ENCODE measurements at regions not wholly inside any gene's neighbourhood (a gene's known extent, or its start where the extent isn't known, plus 50 kb on each side); places are given as distances from the start of the nearest gene placed in this dataset.
"Not testable (repeated sequence)": the region's sequence is repeated elsewhere in the genome, so short reads cannot be mapped to it uniquely, and the experiment has no call there.

DNA sequence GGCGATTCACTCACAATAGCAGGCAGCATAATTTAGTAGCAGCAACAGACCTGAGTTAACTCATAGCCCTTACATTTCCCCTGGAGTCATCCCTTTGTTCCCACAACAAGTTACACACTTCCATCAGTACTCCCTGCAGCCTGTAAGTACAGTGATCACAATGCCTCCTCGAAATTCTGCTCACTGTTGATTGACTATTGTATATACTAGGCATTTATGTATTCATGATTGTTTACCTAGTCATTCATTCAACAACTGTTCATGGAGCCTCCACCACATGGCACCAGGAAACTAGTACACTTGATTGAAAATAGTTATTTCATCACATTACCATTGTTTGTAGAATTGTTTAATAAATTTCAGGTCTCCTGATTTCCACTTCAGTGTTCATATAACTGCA lies 71.4 kb upstream of the P3H2 start:
- DNase-seq (ENCODE audit: low spot score), result no peak

DNA sequence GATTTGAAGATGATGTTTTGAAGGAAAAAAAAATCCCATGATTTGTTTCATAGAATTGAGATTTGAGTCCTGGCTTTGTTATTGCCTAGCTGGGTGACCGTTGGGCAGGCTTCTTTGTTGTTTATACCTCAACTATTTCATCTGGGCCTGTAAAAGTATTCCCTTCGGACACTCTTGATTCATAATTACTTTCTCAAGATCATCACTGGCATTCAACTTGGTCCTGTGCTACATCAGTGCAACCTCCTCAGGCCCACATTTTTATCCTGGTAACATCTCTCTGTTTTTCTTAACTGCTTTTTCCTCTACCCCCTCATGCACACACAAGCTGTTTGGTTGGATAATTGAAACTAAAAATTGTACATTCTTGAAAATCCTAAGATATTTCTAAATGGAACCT lies 67.5 kb upstream of the P3H2 start:
- no peak for DNase-seq (ENCODE audit: low spot score)

DNA sequence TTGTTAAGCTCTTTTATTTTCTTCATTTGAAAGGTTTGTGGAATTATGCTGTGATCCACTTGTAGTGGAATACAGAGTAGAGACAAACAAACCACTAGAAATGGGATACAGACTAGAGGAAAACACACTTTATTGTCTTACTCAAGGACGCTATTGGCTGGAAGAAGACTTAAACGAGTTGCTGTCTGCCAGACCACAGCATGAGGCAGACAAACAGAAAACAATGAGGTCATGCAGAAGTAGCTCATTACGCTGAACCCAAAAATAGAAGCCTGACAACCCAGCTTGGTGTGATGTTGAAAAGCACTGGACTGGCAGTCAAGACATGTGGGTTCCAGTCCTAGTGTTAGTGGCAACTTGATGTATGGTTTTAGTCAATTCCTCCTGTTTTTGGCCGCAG lies 62.4 kb upstream of the P3H2 start:
- peak; percentile 37 for DNase-seq (ENCODE audit: low spot score)

DNA sequence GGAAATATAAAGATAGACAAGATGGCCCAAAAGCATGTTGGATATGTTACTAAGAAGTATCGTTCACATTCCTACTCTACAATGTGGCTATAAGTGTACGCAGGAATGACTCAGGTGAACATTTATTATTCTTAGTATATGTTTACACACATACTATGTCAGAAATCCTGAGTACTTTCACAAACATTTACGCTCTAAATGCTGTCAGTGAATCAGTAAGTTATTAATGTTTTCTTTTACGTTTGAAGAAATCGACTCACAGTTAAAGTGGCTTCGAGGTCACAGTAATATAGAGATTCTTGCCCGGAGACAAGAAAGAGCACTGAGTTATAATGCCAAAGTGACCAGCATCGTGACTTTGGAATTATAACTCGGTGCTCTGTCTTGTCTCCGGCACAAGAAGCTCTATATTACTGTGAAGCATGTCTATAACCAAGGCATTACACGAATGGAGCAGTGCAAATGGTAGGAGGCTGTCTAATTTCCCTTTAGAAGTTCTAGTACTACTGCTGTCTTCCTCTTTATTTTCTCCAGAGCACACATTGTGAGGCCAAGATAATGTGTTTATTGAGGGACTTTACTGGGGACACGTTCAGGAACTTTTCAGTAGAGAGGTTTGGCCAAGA lies 61.8 kb upstream of the P3H2 start:
- no peak for DNase-seq (ENCODE audit: low spot score)

DNA sequence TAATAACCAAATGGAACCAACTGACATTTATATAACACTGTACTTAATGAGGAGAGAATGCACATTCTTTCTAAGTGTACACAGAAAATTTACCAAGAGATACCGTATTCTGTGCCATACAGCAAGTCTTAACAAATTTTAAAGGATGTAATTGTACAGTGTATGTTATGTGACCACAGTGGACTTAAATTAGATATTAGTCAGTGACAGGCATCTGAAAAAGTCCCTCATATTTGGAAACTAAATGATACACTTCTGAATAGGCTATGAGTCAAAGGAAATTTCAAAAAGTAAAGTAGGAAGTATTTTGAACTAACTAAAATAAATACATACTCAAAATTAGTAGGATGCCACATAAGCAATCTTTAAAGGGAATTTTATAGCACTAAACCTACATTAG lies 59.6 kb upstream of the P3H2 start:
- no peak for DNase-seq (ENCODE audit: low spot score)

DNA sequence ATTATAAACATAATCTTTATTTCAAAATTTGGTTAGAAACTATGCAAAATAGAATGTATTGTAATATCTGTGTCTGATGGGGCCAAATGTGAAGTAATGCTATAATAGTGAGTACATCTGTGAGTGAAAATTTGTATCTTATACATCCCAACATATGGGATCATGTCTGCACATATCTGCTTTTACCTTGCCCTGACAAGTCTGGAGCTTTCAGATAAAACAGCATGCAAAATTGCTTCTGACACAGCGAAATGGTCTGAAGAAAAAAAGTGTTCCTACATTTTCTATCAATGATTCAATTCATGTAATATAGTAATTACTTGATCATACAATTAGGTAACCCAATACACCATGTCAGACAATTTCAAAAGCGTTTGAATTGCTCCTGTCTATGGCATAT lies 58.1 kb upstream of the P3H2 start:
- DNase-seq (ENCODE audit: low spot score), result no peak

DNA sequence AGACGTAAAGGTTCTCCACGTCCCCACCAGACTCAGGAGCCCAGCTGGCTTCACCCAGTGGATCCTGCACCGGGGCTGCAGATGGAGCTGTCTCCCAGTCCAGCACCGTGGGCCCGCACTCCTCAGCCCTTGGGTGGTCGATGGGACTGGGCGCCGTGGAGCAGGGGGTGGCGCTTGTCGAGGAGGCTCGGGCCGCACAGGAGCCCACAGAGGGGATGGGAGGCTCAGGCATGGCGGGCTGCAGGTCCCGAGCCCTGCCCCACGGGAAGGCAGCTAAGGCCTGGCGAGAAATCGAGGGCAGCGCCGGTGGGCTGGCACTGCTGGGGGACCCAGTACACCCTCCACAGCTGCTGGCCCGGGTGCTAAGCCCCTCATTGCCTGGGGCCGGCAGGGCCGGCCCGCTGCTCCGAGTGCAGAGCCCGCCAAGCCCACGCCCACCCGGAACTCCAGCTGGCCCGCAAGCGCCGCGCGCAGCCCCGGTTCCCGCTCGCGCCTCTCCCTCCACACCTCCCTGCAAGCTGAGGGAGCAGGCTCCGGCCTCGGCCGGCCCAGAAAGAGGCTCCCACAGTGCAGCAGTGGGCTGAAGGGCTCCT lies 56.3 kb upstream of the P3H2 start:
- DNase-seq (ENCODE audit: low spot score), result not testable (repeated sequence)

DNA sequence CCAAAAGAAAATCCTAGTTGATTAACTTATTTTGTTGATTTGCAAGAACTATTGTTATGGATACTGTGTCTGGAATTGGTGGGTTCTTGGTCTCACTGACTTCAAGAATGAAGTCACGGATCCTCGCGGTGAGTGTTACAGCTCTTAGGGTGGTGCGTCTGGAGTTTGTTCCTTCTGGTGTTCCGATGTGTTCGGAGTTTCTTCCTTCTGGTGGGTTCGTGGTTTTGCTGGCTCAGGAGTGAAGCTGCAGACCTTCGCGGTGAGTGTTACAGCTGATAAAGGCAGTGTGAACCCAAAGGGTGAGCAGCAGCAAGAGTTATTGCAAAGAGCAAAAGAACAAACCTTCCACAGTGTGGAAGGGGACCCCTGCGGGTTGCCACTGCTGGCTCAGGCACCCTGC lies 55.4 kb upstream of the P3H2 start:
- not testable (repeated sequence) for DNase-seq (ENCODE audit: low spot score)

DNA sequence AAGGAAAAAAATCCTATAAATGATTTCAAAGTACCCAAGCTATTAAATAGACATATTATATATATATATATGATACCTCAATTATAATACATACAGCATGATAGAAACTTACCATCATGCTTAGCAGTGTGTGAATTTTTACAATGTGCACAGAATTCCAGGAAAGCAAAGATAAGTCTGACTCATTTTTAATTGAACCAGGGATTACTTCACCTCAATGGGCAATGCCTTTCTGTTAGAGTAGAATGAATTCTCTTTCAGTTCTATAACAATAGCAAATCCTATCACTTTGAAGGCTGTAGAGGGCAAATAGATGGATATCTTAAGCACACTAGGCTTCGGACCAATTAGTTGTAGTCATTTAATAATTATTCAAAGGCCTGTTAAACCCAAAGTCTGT lies 54.8 kb upstream of the P3H2 start:
- DNase-seq (ENCODE audit: low spot score), result no peak

DNA sequence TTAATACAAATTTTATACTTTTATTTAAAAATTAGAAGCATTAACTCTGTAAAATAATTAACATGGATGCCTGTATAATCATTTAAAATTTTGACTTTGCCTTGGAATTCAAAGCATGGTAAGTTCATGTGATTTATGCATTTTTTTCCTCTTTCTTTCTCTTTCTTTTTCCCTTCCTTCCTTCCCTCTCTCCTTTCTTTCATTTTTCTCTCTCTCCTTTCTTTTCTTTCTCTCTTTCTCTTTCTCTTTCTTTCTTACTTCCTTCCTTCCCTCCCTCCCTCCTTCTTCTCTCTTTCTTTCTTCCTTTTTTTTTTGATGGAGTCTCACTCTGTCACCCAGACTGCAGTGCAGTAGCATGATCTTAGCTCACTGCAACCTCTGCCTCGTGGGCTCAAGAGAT lies 53.8 kb upstream of the P3H2 start:
- no peak for DNase-seq (ENCODE audit: low spot score)

DNA sequence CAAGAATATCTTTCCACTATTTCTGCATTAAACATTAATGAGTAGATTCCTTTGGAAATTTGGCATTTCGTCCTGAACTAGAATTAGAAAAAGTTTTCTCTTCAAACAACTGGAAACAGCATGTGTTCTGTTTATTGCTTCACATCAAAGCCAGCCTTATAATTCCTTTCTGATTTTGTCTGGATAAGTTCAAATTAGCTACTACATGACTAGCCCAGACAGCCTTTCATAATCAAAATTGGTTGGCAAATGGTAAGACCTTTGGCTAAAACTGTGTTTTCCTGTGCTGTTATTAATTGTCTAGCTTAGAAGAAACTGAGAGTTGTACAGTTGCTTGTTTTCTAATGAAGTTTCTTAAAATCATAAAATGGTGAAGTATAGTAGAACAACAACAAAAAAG lies 52.7 kb upstream of the P3H2 start:
- no peak for DNase-seq (ENCODE audit: low spot score)

DNA sequence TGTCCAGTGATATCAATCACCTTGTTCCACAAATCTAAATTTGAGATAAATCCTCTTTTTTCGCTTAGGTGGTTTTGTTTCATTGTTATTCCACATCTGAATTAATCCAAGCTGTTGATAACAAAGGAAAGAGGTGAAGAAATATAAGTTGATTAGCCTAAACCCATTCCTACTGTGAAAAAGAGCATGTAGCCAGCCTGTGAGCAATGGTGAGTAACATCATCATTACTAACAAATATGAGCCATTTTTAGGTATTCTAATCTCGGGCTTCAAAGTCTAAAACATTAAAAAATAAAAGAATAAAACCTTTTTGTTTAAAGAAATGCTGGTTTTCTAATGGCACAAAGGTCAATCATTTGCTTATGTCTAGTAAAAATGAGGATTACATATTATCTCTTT lies 52.1 kb upstream of the P3H2 start:
- no peak for DNase-seq (ENCODE audit: low spot score)

All from pons (tissue), 1 donor.